H9 (cell line): ENCODE measurements at regions not wholly inside any gene's neighbourhood (a gene's known extent, or its start where the extent isn't known, plus 50 kb on each side); places are given as distances from the start of the nearest gene placed in this dataset.

Experiments
- DNase-seq: peaks from one replicate; pipeline ENCODE4 v3.0.0-alpha.2; 2017
- H2AFZ ChIP-seq: one replicate; pipeline ENCODE4 v1.6.1; 2013; ENCODE audit warnings: mild to moderate bottlenecking, low read length, control low read depth, moderate library complexity
- H2AK5ac ChIP-seq: 2 replicates; pipeline ENCODE4 v1.6.1; 2013; ENCODE audit warnings: low read length, control low read depth, mixed read lengths; ENCODE audit not compliant: insufficient read length
- H2BK120ac ChIP-seq: one replicate; pipeline ENCODE4 v1.6.1; 2013; ENCODE audit warnings: low read depth, mild to moderate bottlenecking, low read length, control low read depth, inconsistent platforms; ENCODE audit not compliant: poor library complexity, severe bottlenecking
- H2BK12ac ChIP-seq: 2 replicates; pipeline ENCODE4 v1.6.1; 2013; ENCODE audit warnings: low read length, control low read depth, mixed read lengths, low read depth; ENCODE audit not compliant: insufficient read length
- H2BK15ac ChIP-seq: 2 replicates; pipeline ENCODE4 v1.6.1; 2013; ENCODE audit warnings: low read depth, low read length, control low read depth
- H2BK20ac ChIP-seq: one replicate; pipeline ENCODE4 v1.6.1; 2013; ENCODE audit warnings: low read depth, mild to moderate bottlenecking, low read length, control low read depth, inconsistent platforms; ENCODE audit not compliant: poor library complexity, severe bottlenecking
- H2BK5ac ChIP-seq: 2 replicates; pipeline ENCODE4 v1.6.1; 2013; ENCODE audit warnings: low read length, control low read depth, mixed read lengths; ENCODE audit not compliant: insufficient read length
- H3K14ac ChIP-seq: 2 replicates; pipeline ENCODE4 v1.6.1; 2013; ENCODE audit warnings: low read length, control low read depth; ENCODE audit not compliant: insufficient read depth
- H3K18ac ChIP-seq: 2 replicates; pipeline ENCODE4 v1.6.1; 2013; ENCODE audit warnings: low read depth, mild to moderate bottlenecking, mixed read lengths, low read length, control low read depth; ENCODE audit not compliant: insufficient read length
- H3K23ac ChIP-seq: 2 replicates; pipeline ENCODE4 v1.6.1; 2013; ENCODE audit warnings: low read length, control low read depth, mixed read lengths, low read depth; ENCODE audit not compliant: insufficient read length
- H3K23me2 ChIP-seq: 2 replicates; pipeline ENCODE4 v1.6.1; 2013; ENCODE audit warnings: low read depth, mild to moderate bottlenecking, mixed read lengths, low read length, control low read depth; ENCODE audit not compliant: insufficient read length, poor library complexity, severe bottlenecking
- H3K27ac ChIP-seq: 2 replicates; pipeline ENCODE4 v1.5.1; 2013; ENCODE audit warnings: low read length, control low read depth, mixed read lengths, low read depth; ENCODE audit not compliant: insufficient read length
- H3K27me3 ChIP-seq: 2 replicates; pipeline ENCODE4 v1.6.1; 2013; ENCODE audit warnings: low read length, control low read depth, inconsistent platforms; ENCODE audit not compliant: insufficient read depth
- H3K4ac ChIP-seq: 2 replicates; pipeline ENCODE4 v1.6.1; 2013; ENCODE audit warnings: low read depth, mild to moderate bottlenecking, control low read depth, inconsistent platforms, low read length, moderate library complexity
- H3K4me1 ChIP-seq: 2 replicates; pipeline ENCODE4 v1.6.1; 2013; ENCODE audit warnings: low read length, control low read depth, inconsistent platforms; ENCODE audit not compliant: insufficient read depth
- H3K4me2 ChIP-seq: 2 replicates; pipeline ENCODE4 v1.6.1; 2013; ENCODE audit warnings: low read length, control low read depth, mixed read lengths; ENCODE audit not compliant: insufficient read length, insufficient read depth
- H3K56ac ChIP-seq: 2 replicates; pipeline ENCODE4 v1.6.1; 2013; ENCODE audit warnings: low read depth, mild to moderate bottlenecking, mixed read lengths, low read length, control low read depth; ENCODE audit not compliant: insufficient read length
- H3K79me1 ChIP-seq: 2 replicates; pipeline ENCODE4 v1.6.1; 2013; ENCODE audit warnings: low read depth, mild to moderate bottlenecking, moderate library complexity, low read length, control low read depth, inconsistent platforms; ENCODE audit not compliant: insufficient read depth, poor library complexity, severe bottlenecking
- H3K79me2 ChIP-seq: 2 replicates; pipeline ENCODE4 v1.6.1; 2013; ENCODE audit warnings: low read length, control low read depth, inconsistent platforms; ENCODE audit not compliant: insufficient read depth
- H3K9ac ChIP-seq: 2 replicates; pipeline ENCODE4 v1.6.1; 2013; ENCODE audit warnings: low read length, control low read depth, mixed read lengths; ENCODE audit not compliant: insufficient read length; ENCODE audit errors: extremely low read depth
- H3K9me3 ChIP-seq: one replicate; pipeline ENCODE4 v1.6.1; 2013; ENCODE audit warnings: low read depth, low read length, inconsistent platforms; ENCODE audit not compliant: control insufficient read depth
- H3T11ph ChIP-seq: one replicate; pipeline ENCODE4 v1.6.1; 2013; ENCODE audit warnings: mild to moderate bottlenecking, low read length, control low read depth, inconsistent platforms
- H4K20me1 ChIP-seq: one replicate; pipeline ENCODE4 v1.6.1; 2013; ENCODE audit not compliant: control insufficient read depth, insufficient read length, insufficient read depth
- H4K5ac ChIP-seq: 2 replicates; pipeline ENCODE4 v1.6.1; 2013; ENCODE audit warnings: low read depth, mild to moderate bottlenecking, mixed read lengths, low read length, control low read depth; ENCODE audit not compliant: insufficient read length
- H4K8ac ChIP-seq: replicated peaks from 2 replicates; pipeline ENCODE4 v1.6.1; 2013; ENCODE audit warnings: low read length, control low read depth, mixed read lengths, low read depth; ENCODE audit not compliant: insufficient read length
- H4K91ac ChIP-seq: 2 replicates; pipeline ENCODE4 v1.6.1; 2013; ENCODE audit warnings: low read depth, mild to moderate bottlenecking, moderate library complexity, mixed read lengths, low read length, control low read depth; ENCODE audit not compliant: insufficient read length
- H3K27ac Mint-ChIP-seq, 3 experiments: 2 replicates in 2 of 3; 3 replicates in 1 of 3; pipeline ENCODE4 v1.8.0; 2020 to 2021; ENCODE audit warnings: mixed read lengths in 3 of 3, mild to moderate bottlenecking in 1 of 3, moderate library complexity in 1 of 3
- H3K27me3 Mint-ChIP-seq: 2 replicates; pipeline ENCODE4 v1.8.0; 2021; ENCODE audit warnings: low read depth, mild to moderate bottlenecking, moderate library complexity, mixed read lengths
- H3K36me3 Mint-ChIP-seq, 3 experiments: 2 replicates in 2 of 3; 3 replicates in 1 of 3; pipeline ENCODE4 v1.8.0; 2020 to 2021; ENCODE audit warnings: low read depth in 3 of 3, mixed read lengths in 3 of 3; ENCODE audit not compliant: insufficient read depth in 1 of 3
- H3K4me1 Mint-ChIP-seq, 2 experiments: 2 replicates each; pipeline ENCODE4 v1.8.0; 2020; ENCODE audit warnings: mixed read lengths in 2 of 2
- H3K4me3 Mint-ChIP-seq, 2 experiments: 2 replicates in 1 of 2; 3 replicates in 1 of 2; pipeline ENCODE4 v1.8.0; 2020 to 2021; ENCODE audit warnings: mild to moderate bottlenecking in 2 of 2, mixed read lengths in 2 of 2, moderate library complexity in 1 of 2
- H3K9me3 Mint-ChIP-seq, 2 experiments: 2 replicates in 1 of 2; 3 replicates in 1 of 2; pipeline ENCODE4 v1.8.0; 2020; ENCODE audit warnings: mild to moderate bottlenecking in 2 of 2, mixed read lengths in 2 of 2, moderate library complexity in 1 of 2
- WGBS: extraction: QIAGEN DNeasy Blood & Tissue Kit; methylation state at CpG from one replicate; pipeline ENCODE4 v1.1.7; 2013; ENCODE audit warnings: missing lambda C conversion rate, low lambda C conversion rate, mixed read lengths; ENCODE audit not compliant: insufficient read length; ENCODE audit errors: extremely low coverage; 5-methylcytosine and 5-hydroxymethylcytosine counted together
- TF ChIP-seq, protein P1 (sequence below): fragments of 200-600 bp; sonication (generic); conservative IDR thresholded peaks from 3 replicates; pipeline ENCODE4 v1.8.0; 2021; ENCODE audit warnings: antibody characterized with exemption, mild to moderate bottlenecking

- Mint-ChIP-seq H3K27ac (no peak overlapping the region), H3K27me3 (no peaks in the 10 kb centered on the region), H3K36me3 (no peaks in the 10 kb centered on the region), H3K4me3 (no peak overlapping the region), H3K9me3 (no peaks in the 10 kb centered on the region), H3K4me1 (no peaks in the 10 kb centered on the region)
- H2BK15ac ChIP-seq, result no peak overlapping the region
- no peak overlapping the region for H3K9ac ChIP-seq
- no peaks in the 10 kb centered on the region for H3K23me2 ChIP-seq
- no peaks in the 10 kb centered on the region for H3K79me2 ChIP-seq
- no peak overlapping the region for H4K91ac ChIP-seq
- no peaks in the 10 kb centered on the region for H4K20me1 ChIP-seq
- no peak overlapping the region for H2BK20ac ChIP-seq
- H3K27ac ChIP-seq, result no peak overlapping the region
- H3K18ac ChIP-seq, result no peak overlapping the region
- no peak for DNase-seq
- no peaks in the 10 kb centered on the region for H3K9me3 ChIP-seq
- no CpG with 5 or more reads among the region's 5 CpGs for WGBS
- no peak overlapping the region for H3K4me2 ChIP-seq
- TF ChIP-seq, protein P1, sequence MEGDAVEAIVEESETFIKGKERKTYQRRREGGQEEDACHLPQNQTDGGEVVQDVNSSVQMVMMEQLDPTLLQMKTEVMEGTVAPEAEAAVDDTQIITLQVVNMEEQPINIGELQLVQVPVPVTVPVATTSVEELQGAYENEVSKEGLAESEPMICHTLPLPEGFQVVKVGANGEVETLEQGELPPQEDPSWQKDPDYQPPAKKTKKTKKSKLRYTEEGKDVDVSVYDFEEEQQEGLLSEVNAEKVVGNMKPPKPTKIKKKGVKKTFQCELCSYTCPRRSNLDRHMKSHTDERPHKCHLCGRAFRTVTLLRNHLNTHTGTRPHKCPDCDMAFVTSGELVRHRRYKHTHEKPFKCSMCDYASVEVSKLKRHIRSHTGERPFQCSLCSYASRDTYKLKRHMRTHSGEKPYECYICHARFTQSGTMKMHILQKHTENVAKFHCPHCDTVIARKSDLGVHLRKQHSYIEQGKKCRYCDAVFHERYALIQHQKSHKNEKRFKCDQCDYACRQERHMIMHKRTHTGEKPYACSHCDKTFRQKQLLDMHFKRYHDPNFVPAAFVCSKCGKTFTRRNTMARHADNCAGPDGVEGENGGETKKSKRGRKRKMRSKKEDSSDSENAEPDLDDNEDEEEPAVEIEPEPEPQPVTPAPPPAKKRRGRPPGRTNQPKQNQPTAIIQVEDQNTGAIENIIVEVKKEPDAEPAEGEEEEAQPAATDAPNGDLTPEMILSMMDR, result no peak
- no peaks in the 10 kb centered on the region for H3K4me1 ChIP-seq
- no peaks in the 10 kb centered on the region for H3K27me3 ChIP-seq
- H2BK120ac ChIP-seq, result no peak overlapping the region
- H2BK5ac ChIP-seq, result no peak overlapping the region
- no peak overlapping the region for H3K14ac ChIP-seq
- no peak overlapping the region for H4K8ac ChIP-seq
- H2BK12ac ChIP-seq, result no peak overlapping the region
- H2AFZ ChIP-seq, result no peak overlapping the region
- H3K79me1 ChIP-seq, result no peaks in the 10 kb centered on the region
- H3K23ac ChIP-seq, result no peak overlapping the region
- H3K4ac ChIP-seq, result no peak overlapping the region
- no peak overlapping the region for H4K5ac ChIP-seq
- H2AK5ac ChIP-seq, result no peak overlapping the region
- H3T11ph ChIP-seq, result no peak overlapping the region
- H3K56ac ChIP-seq, result no peak overlapping the region
Observed at GRCh38 chr9:107102011-107102410, 181.1 kb upstream of the RAD23B start.
